Spleen (tissue), 11 donors: ENCODE measurements at regions not wholly inside any gene's neighbourhood (a gene's known extent, or its start where the extent isn't known, plus 50 kb on each side); places are given as distances from the start of the nearest gene placed in this dataset.
A peak's percentile ranks its signal among the peaks of the same experiment; 100 is the strongest.

Source experiments
- DNase-seq: peaks from one replicate; pipeline ENCODE4 v3.0.0-alpha.2; 2020
- H3K27ac ChIP-seq, 8 donors: fragments of 200-600 bp; sonication (generic) in 7 of 8; 1 replicate in 4 of 8; 2 replicates in 4 of 8; pipeline versions ENCODE4 v1.5.0 to v1.8.0; 2016 to 2021; ENCODE audit warnings: inconsistent platforms in 4 of 8, mild to moderate bottlenecking in 4 of 8, moderate library complexity in 1 of 8
- H3K27me3 ChIP-seq, 7 donors: fragments of 200-600 bp; sonication (generic) in 6 of 7; replicated peaks in 1 of 7; 1 replicate in 4 of 7; 2 replicates in 3 of 7; pipeline versions ENCODE4 v1.5.0 to v1.8.0; 2016 to 2021; ENCODE audit warnings: inconsistent platforms in 3 of 7, mild to moderate bottlenecking in 1 of 7
- H3K36me3 ChIP-seq, 6 donors: fragments of 200-600 bp; sonication (generic) in 5 of 6; 1 replicate in 4 of 6; 2 replicates in 2 of 6; pipeline versions ENCODE4 v1.5.0 to v1.8.0; 2016 to 2021; ENCODE audit warnings: inconsistent platforms in 2 of 6
- H3K4me1 ChIP-seq, 6 donors: fragments of 200-600 bp; sonication (generic) in 5 of 6; 1 replicate in 3 of 6; 2 replicates in 3 of 6; pipeline versions ENCODE4 v1.5.0 to v1.8.0; 2016 to 2021; ENCODE audit warnings: inconsistent platforms in 3 of 6
- H3K4me3 ChIP-seq, 8 donors: fragments of 200-600 bp; sonication (generic) in 7 of 8; 1 replicate in 4 of 8; 2 replicates in 4 of 8; pipeline versions ENCODE4 v1.5.0 to v1.8.0; 2016 to 2021; ENCODE audit warnings: inconsistent platforms in 4 of 8, mild to moderate bottlenecking in 4 of 8, moderate library complexity in 2 of 8
- H3K9me3 ChIP-seq, 8 donors: fragments of 200-600 bp; sonication (generic) in 7 of 8; 1 replicate in 4 of 8; 2 replicates in 4 of 8; pipeline versions ENCODE4 v1.5.0 to v1.8.0; 2016 to 2021; ENCODE audit warnings: inconsistent platforms in 4 of 8
- CTCF ChIP-seq, 11 experiments: fragments of 200-600 bp in 7 of 11; fragments of 450-650 bp in 4 of 11; sonication (generic) in 4 of 11; IDR thresholded peaks in 8 of 11; conservative IDR thresholded peaks in 3 of 11; 1 replicate in 7 of 11; 2 replicates in 4 of 11; pipeline versions ENCODE4 v1.4.0 to v1.8.0; 2016 to 2021; ENCODE audit warnings: antibody characterized with exemption in 11 of 11, inconsistent platforms in 4 of 11, mild to moderate bottlenecking in 1 of 11
- POLR2A ChIP-seq, 3 donors: fragments of 450-650 bp; IDR thresholded peaks; one replicate each; pipeline ENCODE4 v1.5.1; 2017; ENCODE audit warnings: antibody characterized with exemption in 3 of 3, mild to moderate bottlenecking in 1 of 3
- POLR2AphosphoS5 ChIP-seq, 3 donors: sonication (generic); formaldehyde crosslinking; IDR thresholded peaks; one replicate each; pipeline ENCODE4 v1.5.1; 2017; ENCODE audit warnings: antibody characterized with exemption in 3 of 3
- WGBS, 5 donors: extraction: QIAGEN DNeasy Blood & Tissue Kit in 3 of 5; methylation state at CpG; one replicate each; pipeline versions ENCODE4 v1.1.5 to v1.1.7; 2013 to 2018; 5-methylcytosine and 5-hydroxymethylcytosine counted together
- intact Hi-C: fragments of 100-400 bp; cut with DNase I; formaldehyde crosslinking; loops from one replicate; pipeline ENCODE4 v1.15.0; 2023; ENCODE audit warnings: low total_unique reads
- donor health status: healthy with polysubstance abuse.
- donor health status: DM: no; HTN: no; CAD: no; lungs with moderate emphysema.
- donor health status: DM: no; HTN: no; CAD: no.
- donor health status: Bipolar disorder and iron deficiency.
- donor health status: healthy.
- donor health status: DM: no; HTN: no; CAD: no.
- donor health status: DM: yes; HTN: yes; CAD: no.

DNA sequence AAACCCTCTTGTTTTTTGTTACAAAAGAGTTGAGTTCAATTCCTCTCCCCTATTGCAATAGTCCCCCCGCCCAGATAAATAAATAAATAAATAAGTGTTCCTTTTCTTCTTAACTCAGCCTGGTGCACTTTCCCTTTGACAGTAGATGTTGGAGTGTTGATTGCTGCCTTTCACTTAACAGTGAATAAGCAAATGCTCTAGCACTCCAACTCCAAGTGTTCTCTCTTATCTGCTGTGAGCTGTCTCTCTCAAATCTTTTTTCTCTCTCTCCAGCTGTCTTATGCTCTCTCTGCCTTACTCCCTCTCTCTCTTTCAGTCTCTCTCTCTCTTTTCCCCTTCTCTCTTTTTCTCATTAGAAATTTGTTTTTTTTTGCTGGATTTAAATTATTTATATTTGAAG, 216.7 kb downstream of the TMX3 start:
- WGBS, 5 donors, result 63 to 92% (median 77%) methylated on average over 1 of the region's 1 CpG
- TF ChIP-seq CTCF (IDR thresholded peaks at IDR 0.05 in 8 of 11, conservative IDR thresholded peaks at IDR 0.05 in 3 of 11), result no peak
- no peak for TF ChIP-seq POLR2A (IDR thresholded peaks at IDR 0.05)
- TF ChIP-seq POLR2AphosphoS5 (IDR thresholded peaks at IDR 0.05), result no peak
- H3K9me3 ChIP-seq, result no peaks in the 10 kb centered on the region

DNA sequence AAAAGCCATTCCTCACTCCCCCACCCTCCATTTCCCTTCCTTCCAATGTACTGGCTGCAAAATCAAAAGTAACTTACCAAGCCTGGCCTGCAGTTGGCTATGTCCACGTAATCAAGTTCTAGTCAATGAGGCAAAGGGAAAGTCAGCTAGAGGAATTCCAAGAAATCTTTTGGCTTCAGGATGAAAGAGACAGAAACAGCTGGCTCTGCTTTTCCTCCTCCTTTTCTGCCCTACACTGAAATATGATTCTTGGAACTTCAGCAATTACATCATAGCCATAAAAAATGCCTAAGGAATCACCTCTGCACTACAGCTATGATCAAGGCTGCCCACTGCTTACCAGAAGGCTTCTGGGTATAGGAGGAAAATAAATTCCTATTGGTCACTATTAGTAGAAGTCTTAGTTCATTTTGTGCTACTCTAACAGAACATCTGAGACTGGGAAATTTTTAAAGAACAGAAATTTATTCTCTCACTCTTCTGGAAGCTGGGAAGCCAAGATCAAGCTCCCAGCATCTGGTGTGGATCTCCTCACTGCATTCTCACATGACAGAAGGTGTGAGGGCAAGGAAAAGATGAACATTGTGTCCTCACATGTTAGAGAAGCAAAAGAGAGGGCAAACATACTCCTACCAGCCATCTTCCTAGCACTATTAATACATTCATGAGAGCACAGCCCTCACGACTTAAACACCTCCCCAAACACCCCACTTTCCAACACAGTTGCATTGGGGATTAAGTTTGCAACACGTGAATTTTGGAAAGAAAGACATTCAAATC, 219.9 kb downstream of the TMX3 start:
- Histone ChIP-seq H3K4me3 (no peak overlapping the region), H3K36me3 (no peaks in the 10 kb centered on the region), H3K27me3 (no peaks in the 10 kb centered on the region), H3K27ac (peak overlapping the region in 2 of 8 donors; percentile 15 to 32), H3K4me1 (no peaks in the 10 kb centered on the region), H3K9me3 (no peaks in the 10 kb centered on the region)
- 62 to 77% (median 69%) methylated on average over 3 of the region's 3 CpGs for WGBS, 5 donors
- no peak for TF ChIP-seq CTCF (IDR thresholded peaks at IDR 0.05 in 8 of 11, conservative IDR thresholded peaks at IDR 0.05 in 3 of 11)
- no peak for TF ChIP-seq POLR2A (IDR thresholded peaks at IDR 0.05)
- no peak for TF ChIP-seq POLR2AphosphoS5 (IDR thresholded peaks at IDR 0.05)
- DNase-seq, result no peak
- intact Hi-C loops, result no loop called here

More for the DNA sequence above, 216.7 kb downstream of the TMX3 start:
- Histone ChIP-seq H3K27ac (no peak overlapping the region), H3K36me3 (no peaks in the 10 kb centered on the region), H3K4me3 (no peak overlapping the region), H3K4me1 (no peaks in the 10 kb centered on the region), H3K27me3 (no peaks in the 10 kb centered on the region)
- DNase-seq, result no peak
- intact Hi-C loops, result no loop called here

GRCh38 chr18:68489013-68489792, 225.7 kb downstream of the TMX3 start:
- no peak for TF ChIP-seq POLR2A (IDR thresholded peaks at IDR 0.05)
- no peak for TF ChIP-seq POLR2AphosphoS5 (IDR thresholded peaks at IDR 0.05)
- TF ChIP-seq CTCF (IDR thresholded peaks at IDR 0.05 in 8 of 11, conservative IDR thresholded peaks at IDR 0.05 in 3 of 11), result no peak
- no peaks in the 10 kb centered on the region for H3K9me3 ChIP-seq
- no peak overlapping the region for H3K27ac ChIP-seq
- no peak overlapping the region for H3K4me3 ChIP-seq
- no peak for DNase-seq
- H3K4me1 ChIP-seq, result no peaks in the 10 kb centered on the region
- no peaks in the 10 kb centered on the region for H3K27me3 ChIP-seq
- WGBS, 5 donors, result 38 to 46% (median 40%) methylated on average over 6 of the region's 6 CpGs
- no peaks in the 10 kb centered on the region for H3K36me3 ChIP-seq
- intact Hi-C loops, result no loop called here

DNA sequence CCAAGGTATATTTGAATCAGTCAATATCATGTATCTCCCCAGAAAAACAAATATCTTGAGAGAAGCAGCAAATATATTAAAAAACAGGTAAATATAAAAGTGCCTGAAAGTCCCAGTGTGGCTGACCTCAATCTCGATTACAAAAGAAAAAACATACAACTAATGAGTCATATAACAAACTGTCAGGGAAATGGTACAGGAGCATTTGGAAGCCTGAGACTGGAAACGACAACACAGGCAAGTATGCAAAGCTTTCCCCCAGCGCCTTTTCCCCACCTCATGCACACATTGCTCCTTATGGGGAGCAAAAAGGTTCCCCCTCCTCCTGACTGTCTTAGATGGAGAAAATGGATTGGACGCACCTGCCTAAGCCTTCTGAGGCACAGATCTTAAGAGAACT, 230.7 kb downstream of the TMX3 start:
- Histone ChIP-seq H3K36me3 (no peaks in the 10 kb centered on the region), H3K4me1 (no peaks in the 10 kb centered on the region), H3K27ac (no peak overlapping the region), H3K4me3 (no peak overlapping the region), H3K9me3 (no peaks in the 10 kb centered on the region), H3K27me3 (no peaks in the 10 kb centered on the region)
- intact Hi-C loops, result no loop called here
- 80 to 92% (median 88%) methylated on average over 4 of the region's 4 CpGs for WGBS, 5 donors
- no peak for TF ChIP-seq POLR2A (IDR thresholded peaks at IDR 0.05)
- TF ChIP-seq CTCF (IDR thresholded peaks at IDR 0.05 in 8 of 11, conservative IDR thresholded peaks at IDR 0.05 in 3 of 11), result no peak
- no peak for TF ChIP-seq POLR2AphosphoS5 (IDR thresholded peaks at IDR 0.05)
- DNase-seq, result no peak
